ENCODE measurements at regions not wholly inside any gene's neighbourhood (a gene's known extent, or its start where the extent isn't known, plus 50 kb on each side); places are given as distances from the start of the nearest gene placed in this dataset.

- Histone ChIP-seq H3K27me3 (no peaks in the 10 kb centered on the region), H3K9me3 (no peaks in the 10 kb centered on the region), H3K36me3 (no peaks in the 10 kb centered on the region), H3K27ac (no peak overlapping the region), H3K4me3 (no peak overlapping the region), H3K4me1 (no peaks in the 10 kb centered on the region)
- WGBS, 2 donors (ENCODE audit: low coverage in 1 of 2) = 64 to 82% methylated on average over 3 of the region's 3 CpGs
- TF ChIP-seq EP300 (IDR thresholded peaks at IDR 0.05) = no peak
- TF ChIP-seq POLR2AphosphoS5 (IDR thresholded peaks at IDR 0.05) = no peak
- no peak for TF ChIP-seq POLR2A (IDR thresholded peaks at IDR 0.05)
- no peak for TF ChIP-seq CTCF (IDR thresholded peaks at IDR 0.05)
- ATAC-seq = no peak
Measured at GRCh38 chr11:21817696-21818095, 375.2 kb upstream of the ANO5 start.

GRCh38 chr11:21820176-21820575, 372.7 kb upstream of the ANO5 start:
- no peak for TF ChIP-seq POLR2AphosphoS5 (IDR thresholded peaks at IDR 0.05)
- TF ChIP-seq EP300 (IDR thresholded peaks at IDR 0.05) = no peak
- TF ChIP-seq CTCF (IDR thresholded peaks at IDR 0.05) = no peak
- TF ChIP-seq POLR2A (IDR thresholded peaks at IDR 0.05) = no peak
- no peak for ATAC-seq
- Histone ChIP-seq H3K4me3 (no peak overlapping the region), H3K27me3 (no peaks in the 10 kb centered on the region), H3K27ac (no peak overlapping the region), H3K4me1 (peaks cover 0 to 3% (median 0%) of the 10 kb centered on the region in 3 donors), H3K36me3 (no peaks in the 10 kb centered on the region), H3K9me3 (no peaks in the 10 kb centered on the region)

- no peak overlapping the region for H3K4me3 ChIP-seq
- peaks cover 0 to 12% (median 0%) of the 10 kb centered on the region in 3 donors for H3K4me1 ChIP-seq
- no peaks in the 10 kb centered on the region for H3K36me3 ChIP-seq
- H3K27me3 ChIP-seq = no peaks in the 10 kb centered on the region
- ATAC-seq = no peak
- TF ChIP-seq POLR2A (IDR thresholded peaks at IDR 0.05) (no peak), CTCF (IDR thresholded peaks at IDR 0.05) (no peak), EP300 (IDR thresholded peaks at IDR 0.05) (no peak), POLR2AphosphoS5 (IDR thresholded peaks at IDR 0.05) (no peak)
- 34 to 38% methylated on average over 2 of the region's 2 CpGs for WGBS, 2 donors (ENCODE audit: low coverage in 1 of 2)
- H3K27ac ChIP-seq = no peak overlapping the region
- H3K9me3 ChIP-seq = no peaks in the 10 kb centered on the region
Measured at GRCh38 chr11:21825127-21825526, 367.8 kb upstream of the ANO5 start.

GRCh38 chr11:21838427-21838826, 354.5 kb upstream of the ANO5 start:
- WGBS, 2 donors (ENCODE audit: low coverage in 1 of 2) = 26 to 76% methylated on average over 2 to 3 of the region's 3 CpGs
- ATAC-seq = no peak
- H3K27ac ChIP-seq = no peak overlapping the region

More at GRCh38 chr11:21838427-21838826, 354.5 kb upstream of the ANO5 start:
- TF ChIP-seq POLR2AphosphoS5 (IDR thresholded peaks at IDR 0.05) (no peak), POLR2A (IDR thresholded peaks at IDR 0.05) (no peak), EP300 (IDR thresholded peaks at IDR 0.05) (no peak), CTCF (IDR thresholded peaks at IDR 0.05) (no peak)
- no peaks in the 10 kb centered on the region for H3K36me3 ChIP-seq
- H3K27me3 ChIP-seq = no peaks in the 10 kb centered on the region
- H3K9me3 ChIP-seq = no peaks in the 10 kb centered on the region
- H3K4me1 ChIP-seq = no peaks in the 10 kb centered on the region
- no peak overlapping the region for H3K4me3 ChIP-seq
